PC-3 (cell line): ENCODE measurements at regions not wholly inside any gene's neighbourhood (a gene's known extent, or its start where the extent isn't known, plus 50 kb on each side); places are given as distances from the start of the nearest gene placed in this dataset.

Experiments
- CTCF ChIP-seq: fragments of 300-600 bp; sonication (generic); conservative IDR thresholded peaks from 2 replicates; pipeline ENCODE4 v1.5.1; 2017; ENCODE audit warnings: antibody characterized with exemption, low read depth, mild to moderate bottlenecking, low read length
- EZH2 ChIP-seq: fragments of 300-600 bp; sonication (generic); IDR thresholded peaks from one replicate; pipeline ENCODE4 v1.6.1; 2017; ENCODE audit warnings: antibody characterized with exemption, mild to moderate bottlenecking, low read length; ENCODE audit not compliant: unreplicated experiment
- EZH2phosphoT487 ChIP-seq: fragments of 300-600 bp; sonication (generic); IDR thresholded peaks from 2 replicates; pipeline ENCODE4 v1.6.1; 2018; ENCODE audit warnings: mild to moderate bottlenecking, antibody characterized with exemption, low read length, borderline replicate concordance

GRCh38 chr20:6502999-6503398 lies 264.5 kb upstream of the BMP2 start:
- no peak for TF ChIP-seq EZH2
- no peak for TF ChIP-seq CTCF
- TF ChIP-seq EZH2phosphoT487, result no peak
